ENCODE measurements at regions not wholly inside any gene's neighbourhood (a gene's known extent, or its start where the extent isn't known, plus 50 kb on each side); places are given as distances from the start of the nearest gene placed in this dataset.

DNA sequence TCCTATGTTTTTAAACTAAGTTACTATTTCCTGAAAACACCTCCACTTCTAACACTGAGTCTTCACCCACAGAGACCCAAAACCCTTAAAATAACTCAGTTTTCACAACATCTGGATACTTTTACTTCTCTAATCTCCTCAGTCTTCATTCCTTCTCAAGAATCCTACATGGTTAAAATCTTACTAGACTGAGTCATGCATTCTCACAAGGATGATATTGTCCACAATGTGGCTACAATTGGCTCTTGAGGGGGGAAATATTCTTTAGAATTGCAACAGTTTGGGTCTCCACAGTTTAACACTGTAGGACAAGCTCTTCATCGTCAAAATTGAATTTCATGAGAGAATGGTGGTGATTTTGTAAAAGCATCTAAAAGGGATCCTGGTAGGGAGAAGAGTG lies 397.1 kb downstream of the SLITRK5 start:
- TF ChIP-seq KLF16 (IDR thresholded peaks at IDR 0.05) (no peak), FOXA3 (CRISPR knock-in tag; conservative IDR thresholded peaks at IDR 0.05 in 1 of 2, IDR thresholded peaks at IDR 0.05 in 1 of 2) (no peak), PHF8 (IDR thresholded peaks at IDR 0.05; ENCODE audit: borderline replicate concordance, low read length) (no peak), NR2C2 (CRISPR knock-in tag; IDR thresholded peaks at IDR 0.05) (no peak), NR2C2 (tag; IDR thresholded peaks at IDR 0.05) (no peak), ZFPM2 (CRISPR knock-in tag; IDR thresholded peaks at IDR 0.05) (no peak), ZNF134 (CRISPR knock-in tag; conservative IDR thresholded peaks at IDR 0.05) (no peak), CCAR2 (IDR thresholded peaks at IDR 0.05; ENCODE audit: low read depth, low read length) (no peak), MXI1 (IDR thresholded peaks at IDR 0.05; ENCODE audit: low read depth, low read length) (no peak), JUNB (CRISPR knock-in tag; conservative IDR thresholded peaks at IDR 0.05) (no peak), ZSCAN29 (IDR thresholded peaks at IDR 0.05) (no peak), CAMTA2 (CRISPR knock-in tag; conservative IDR thresholded peaks at IDR 0.05) (no peak), SUPT5H (IDR thresholded peaks at IDR 0.05) (no peak), RAD21 (CRISPR knock-in tag; conservative IDR thresholded peaks at IDR 0.05 in 1 of 2, IDR thresholded peaks at IDR 0.05 in 1 of 2) (no peak), ZNF253 (CRISPR knock-in tag; conservative IDR thresholded peaks at IDR 0.05) (no peak), ERF (CRISPR knock-in tag; IDR thresholded peaks at IDR 0.05) (no peak)
- TF ChIP-seq, protein P1, sequence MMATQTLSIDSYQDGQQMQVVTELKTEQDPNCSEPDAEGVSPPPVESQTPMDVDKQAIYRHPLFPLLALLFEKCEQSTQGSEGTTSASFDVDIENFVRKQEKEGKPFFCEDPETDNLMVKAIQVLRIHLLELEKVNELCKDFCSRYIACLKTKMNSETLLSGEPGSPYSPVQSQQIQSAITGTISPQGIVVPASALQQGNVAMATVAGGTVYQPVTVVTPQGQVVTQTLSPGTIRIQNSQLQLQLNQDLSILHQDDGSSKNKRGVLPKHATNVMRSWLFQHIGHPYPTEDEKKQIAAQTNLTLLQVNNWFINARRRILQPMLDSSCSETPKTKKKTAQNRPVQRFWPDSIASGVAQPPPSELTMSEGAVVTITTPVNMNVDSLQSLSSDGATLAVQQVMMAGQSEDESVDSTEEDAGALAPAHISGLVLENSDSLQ (IDR thresholded peaks at IDR 0.05) = no peak
- TF ChIP-seq, protein P2, sequence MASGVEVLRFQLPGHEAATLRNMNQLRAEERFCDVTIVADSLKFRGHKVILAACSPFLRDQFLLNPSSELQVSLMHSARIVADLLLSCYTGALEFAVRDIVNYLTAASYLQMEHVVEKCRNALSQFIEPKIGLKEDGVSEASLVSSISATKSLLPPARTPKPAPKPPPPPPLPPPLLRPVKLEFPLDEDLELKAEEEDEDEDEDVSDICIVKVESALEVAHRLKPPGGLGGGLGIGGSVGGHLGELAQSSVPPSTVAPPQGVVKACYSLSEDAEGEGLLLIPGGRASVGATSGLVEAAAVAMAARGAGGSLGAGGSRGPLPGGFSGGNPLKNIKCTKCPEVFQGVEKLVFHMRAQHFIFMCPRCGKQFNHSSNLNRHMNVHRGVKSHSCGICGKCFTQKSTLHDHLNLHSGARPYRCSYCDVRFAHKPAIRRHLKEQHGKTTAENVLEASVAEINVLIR (CRISPR knock-in tag; IDR thresholded peaks at IDR 0.05) = no peak
- TF ChIP-seq, protein P3, sequence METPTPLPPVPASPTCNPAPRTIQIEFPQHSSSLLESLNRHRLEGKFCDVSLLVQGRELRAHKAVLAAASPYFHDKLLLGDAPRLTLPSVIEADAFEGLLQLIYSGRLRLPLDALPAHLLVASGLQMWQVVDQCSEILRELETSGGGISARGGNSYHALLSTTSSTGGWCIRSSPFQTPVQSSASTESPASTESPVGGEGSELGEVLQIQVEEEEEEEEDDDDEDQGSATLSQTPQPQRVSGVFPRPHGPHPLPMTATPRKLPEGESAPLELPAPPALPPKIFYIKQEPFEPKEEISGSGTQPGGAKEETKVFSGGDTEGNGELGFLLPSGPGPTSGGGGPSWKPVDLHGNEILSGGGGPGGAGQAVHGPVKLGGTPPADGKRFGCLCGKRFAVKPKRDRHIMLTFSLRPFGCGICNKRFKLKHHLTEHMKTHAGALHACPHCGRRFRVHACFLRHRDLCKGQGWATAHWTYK (CRISPR knock-in tag; IDR thresholded peaks at IDR 0.05) = no peak
- in situ Hi-C loops (cut with MboI) (no loop called here), intact Hi-C loops (cut with micrococcal nuclease) (no loop called here)
- no peak overlapping the region for H3K27ac ChIP-seq (ENCODE audit: extremely low read depth, low read depth, low read length)
- H3K79me2 ChIP-seq (ENCODE audit: control insufficient read depth, insufficient read depth, low read length) = no peaks in the 10 kb centered on the region
- CTCF ChIA-PET (ENCODE audit: low intra/inter-chr PET ratio) = no interaction called here
- H2AFZ ChIP-seq (ENCODE audit: low read depth, low read length) = no peak overlapping the region
- WGBS (ENCODE audit: insufficient coverage, low coverage, missing lambda C conversion rate) = 0% methylated on average over 1 of the region's 1 CpG
- no peak for DNase-seq (ENCODE audit: extremely low read depth in 1 of 4, low spot score in 3 of 4)
- no peak overlapping the region for H3K4me3 ChIP-seq
- no peak for ATAC-seq
- no peak for FAIRE-seq
- BruUV-seq (replicated peaks) = no TSS peak
- no peaks in the 10 kb centered on the region for H3K9me1 ChIP-seq (ENCODE audit: control insufficient read depth, insufficient read depth, low read length)
- POLR2A ChIA-PET = no interaction called here
- H3K4me2 ChIP-seq (ENCODE audit: insufficient read depth, low read length) = no peak overlapping the region
- H3K27me3 ChIP-seq (ENCODE audit: control insufficient read depth in 2 of 2, insufficient read depth in 2 of 2, low read length in 2 of 2) = no peaks in the 10 kb centered on the region
- no peaks in the 10 kb centered on the region for H3K4me1 ChIP-seq (replicated peaks in 1 of 2; ENCODE audit: control insufficient read depth in 2 of 2, insufficient read depth in 2 of 2, low read length in 2 of 2)
- no peaks in the 10 kb centered on the region; the same call in 1 of the 2 replicates for H3K9me3 ChIP-seq (replicated peaks; ENCODE audit: control insufficient read depth, insufficient read depth, low read depth, low read length)
- H3K36me3 ChIP-seq (ENCODE audit: control insufficient read depth, insufficient read depth, low read length) = no peaks in the 10 kb centered on the region
- no peak overlapping the region for H3K9ac ChIP-seq (ENCODE audit: insufficient read depth in 1 of 2, low read depth in 2 of 2, low read length in 2 of 2)
- no peaks in the 10 kb centered on the region for H4K20me1 ChIP-seq (replicated peaks; ENCODE audit: control insufficient read depth, insufficient read depth, low read length)

Measured in K562 (cell line).